HFFc6 (cell line): ENCODE measurements at regions not wholly inside any gene's neighbourhood (a gene's known extent, or its start where the extent isn't known, plus 50 kb on each side); places are given as distances from the start of the nearest gene placed in this dataset.

Experiments used
- DNase-seq: peaks from one replicate; pipeline ENCODE4 v3.0.0-alpha.2; 2018
- H3K27ac Mint-ChIP-seq: 2 replicates; pipeline ENCODE4 v1.8.0; 2020; ENCODE audit warnings: mild to moderate bottlenecking, mixed read lengths
- H3K27me3 Mint-ChIP-seq: 2 replicates; pipeline ENCODE4 v1.8.0; 2021; ENCODE audit warnings: mild to moderate bottlenecking, moderate library complexity, mixed read lengths; ENCODE audit not compliant: insufficient read depth
- H3K36me3 Mint-ChIP-seq: 2 replicates; pipeline ENCODE4 v1.8.0; 2021; ENCODE audit warnings: low read depth, mixed read lengths
- H3K4me1 Mint-ChIP-seq: 2 replicates; pipeline ENCODE4 v1.8.0; 2020; ENCODE audit warnings: low read depth, mixed read lengths
- H3K4me3 Mint-ChIP-seq: 2 replicates; pipeline ENCODE4 v1.8.0; 2020; ENCODE audit warnings: mild to moderate bottlenecking, moderate library complexity, mixed read lengths
- H3K9me3 Mint-ChIP-seq: 2 replicates; pipeline ENCODE4 v1.8.0; 2020; ENCODE audit warnings: mild to moderate bottlenecking, mixed read lengths
- TF ChIP-seq, protein P1 (sequence below): fragments of 200-600 bp; sonication (generic); IDR thresholded peaks from 2 replicates; pipeline ENCODE4 v1.5.0; 2021; ENCODE audit warnings: antibody characterized with exemption, mild to moderate bottlenecking

DNA sequence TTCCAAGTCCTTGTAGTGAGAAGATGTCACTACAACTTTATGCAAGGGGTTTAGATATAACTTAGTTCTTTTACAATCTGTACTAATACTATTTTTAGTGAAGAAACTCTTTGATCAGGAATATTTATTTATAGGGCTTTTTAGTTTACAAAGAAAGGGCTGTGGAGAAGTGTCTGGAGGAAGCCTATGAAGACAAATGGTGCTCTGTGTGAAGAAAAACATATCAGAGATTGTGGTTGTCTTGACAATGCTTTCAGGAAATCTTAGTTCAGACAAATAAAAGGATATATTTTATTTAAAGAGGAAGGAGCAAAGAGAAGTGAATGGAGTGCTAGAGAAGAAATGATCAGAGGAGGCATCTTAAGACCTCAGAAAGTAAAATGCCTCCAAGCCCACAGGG lies 824.9 kb downstream of the DCDC2C start:
- DNase-seq, result no peak
- no peaks in the 10 kb centered on the region for H3K27me3 Mint-ChIP-seq
- TF ChIP-seq, protein P1, sequence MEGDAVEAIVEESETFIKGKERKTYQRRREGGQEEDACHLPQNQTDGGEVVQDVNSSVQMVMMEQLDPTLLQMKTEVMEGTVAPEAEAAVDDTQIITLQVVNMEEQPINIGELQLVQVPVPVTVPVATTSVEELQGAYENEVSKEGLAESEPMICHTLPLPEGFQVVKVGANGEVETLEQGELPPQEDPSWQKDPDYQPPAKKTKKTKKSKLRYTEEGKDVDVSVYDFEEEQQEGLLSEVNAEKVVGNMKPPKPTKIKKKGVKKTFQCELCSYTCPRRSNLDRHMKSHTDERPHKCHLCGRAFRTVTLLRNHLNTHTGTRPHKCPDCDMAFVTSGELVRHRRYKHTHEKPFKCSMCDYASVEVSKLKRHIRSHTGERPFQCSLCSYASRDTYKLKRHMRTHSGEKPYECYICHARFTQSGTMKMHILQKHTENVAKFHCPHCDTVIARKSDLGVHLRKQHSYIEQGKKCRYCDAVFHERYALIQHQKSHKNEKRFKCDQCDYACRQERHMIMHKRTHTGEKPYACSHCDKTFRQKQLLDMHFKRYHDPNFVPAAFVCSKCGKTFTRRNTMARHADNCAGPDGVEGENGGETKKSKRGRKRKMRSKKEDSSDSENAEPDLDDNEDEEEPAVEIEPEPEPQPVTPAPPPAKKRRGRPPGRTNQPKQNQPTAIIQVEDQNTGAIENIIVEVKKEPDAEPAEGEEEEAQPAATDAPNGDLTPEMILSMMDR, result no peak
- no peak overlapping the region for H3K4me3 Mint-ChIP-seq
- H3K36me3 Mint-ChIP-seq, result no peaks in the 10 kb centered on the region
- peaks cover 35% of the 10 kb centered on the region for H3K9me3 Mint-ChIP-seq
- H3K4me1 Mint-ChIP-seq, result no peaks in the 10 kb centered on the region
- no peak overlapping the region for H3K27ac Mint-ChIP-seq

DNA sequence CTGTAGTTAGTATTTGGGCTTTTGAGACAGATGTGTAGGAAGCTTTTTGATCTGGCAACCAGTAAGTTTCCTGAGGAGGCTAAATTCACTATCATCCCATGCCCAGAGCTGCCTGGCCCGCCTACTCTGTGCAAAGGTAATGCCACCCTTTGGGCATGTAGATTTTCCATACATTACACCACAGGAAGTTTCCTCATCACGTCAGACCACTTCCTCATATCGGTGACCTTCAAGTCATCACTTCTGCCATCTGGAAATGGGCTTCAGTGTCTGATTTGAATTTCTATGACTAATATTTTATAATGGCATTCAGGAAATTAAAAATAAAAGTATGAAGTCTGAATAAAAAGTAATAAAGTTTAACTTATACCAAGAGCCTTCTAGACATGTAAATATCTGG lies 825.4 kb downstream of the DCDC2C start:
- no peaks in the 10 kb centered on the region for H3K4me1 Mint-ChIP-seq
- H3K27me3 Mint-ChIP-seq, result no peaks in the 10 kb centered on the region
- H3K9me3 Mint-ChIP-seq, result peaks cover 34% of the 10 kb centered on the region
- H3K27ac Mint-ChIP-seq, result no peak overlapping the region
- no peak for DNase-seq
- no peaks in the 10 kb centered on the region for H3K36me3 Mint-ChIP-seq
- H3K4me3 Mint-ChIP-seq, result no peak overlapping the region
- TF ChIP-seq, protein P1, result no peak

DNA sequence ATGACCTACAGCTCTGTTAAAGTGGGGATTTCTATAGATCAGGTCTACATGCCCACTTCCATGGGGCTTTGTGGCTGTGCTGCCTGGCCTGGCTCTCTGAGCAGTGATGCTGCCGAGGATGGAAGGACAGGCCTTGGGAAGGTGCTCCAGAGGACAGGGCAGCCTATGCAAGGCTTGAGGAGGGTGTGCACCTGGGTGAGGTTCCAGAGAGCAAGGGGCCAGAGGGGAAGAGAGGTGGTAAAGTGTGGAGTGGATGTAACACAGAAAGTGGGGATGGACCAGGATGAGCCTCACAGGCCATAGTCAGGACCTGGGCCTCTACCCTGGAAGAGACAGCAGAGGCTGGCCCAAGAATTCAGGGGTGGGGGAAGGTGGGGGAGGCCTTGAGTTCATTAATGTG lies 826.4 kb downstream of the DCDC2C start:
- H3K9me3 Mint-ChIP-seq, result peaks cover 40% of the 10 kb centered on the region
- H3K27ac Mint-ChIP-seq, result no peak overlapping the region
- no peaks in the 10 kb centered on the region for H3K4me1 Mint-ChIP-seq
- no peaks in the 10 kb centered on the region for H3K36me3 Mint-ChIP-seq
- TF ChIP-seq, protein P1, result no peak
- no peak overlapping the region for H3K4me3 Mint-ChIP-seq
- no peaks in the 10 kb centered on the region for H3K27me3 Mint-ChIP-seq
- DNase-seq, result no peak

DNA sequence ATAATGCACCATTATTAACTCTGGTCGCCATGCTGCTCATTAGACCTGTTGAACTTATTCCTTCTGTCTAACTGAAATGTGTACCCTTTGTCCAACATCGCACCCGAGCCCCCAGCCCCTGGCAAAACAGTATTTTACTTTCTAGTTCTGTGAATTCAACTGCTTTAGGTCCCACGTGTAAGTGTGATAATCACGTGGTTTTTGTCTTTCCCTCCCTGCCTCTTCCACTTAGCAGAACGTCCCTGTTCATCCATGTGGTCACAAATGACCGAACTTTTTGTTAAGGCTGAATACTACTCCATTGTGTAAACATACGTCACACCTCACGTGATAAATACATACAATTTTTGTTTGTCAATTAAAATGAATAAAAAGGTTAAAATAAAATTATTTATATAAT lies 826.9 kb downstream of the DCDC2C start:
- no peak overlapping the region for H3K27ac Mint-ChIP-seq
- TF ChIP-seq, protein P1, result no peak
- peaks cover 40% of the 10 kb centered on the region for H3K9me3 Mint-ChIP-seq
- no peaks in the 10 kb centered on the region for H3K4me1 Mint-ChIP-seq
- no peak overlapping the region for H3K4me3 Mint-ChIP-seq
- no peaks in the 10 kb centered on the region for H3K27me3 Mint-ChIP-seq
- H3K36me3 Mint-ChIP-seq, result no peaks in the 10 kb centered on the region
- DNase-seq, result no peak

DNA sequence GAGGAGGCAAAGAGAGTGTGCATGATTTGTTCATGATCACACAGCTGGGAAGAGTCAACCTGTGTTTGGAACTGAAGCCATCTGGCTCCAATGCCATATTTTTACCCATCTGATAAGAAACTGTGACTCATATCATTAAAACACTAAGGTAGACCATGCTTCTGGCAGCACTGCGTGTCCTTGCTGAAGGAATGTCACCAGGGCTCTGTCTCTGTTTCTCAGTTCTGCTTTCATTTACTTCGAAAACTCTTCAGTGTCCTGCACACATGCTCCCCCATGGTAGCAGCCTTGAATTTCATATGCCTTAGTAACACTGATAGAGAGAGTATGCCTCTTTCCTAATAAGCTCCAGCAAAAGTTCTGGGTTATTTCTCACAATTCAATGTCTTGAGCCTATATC lies 830.4 kb downstream of the DCDC2C start:
- H3K9me3 Mint-ChIP-seq, result peaks cover 41% of the 10 kb centered on the region
- no peak overlapping the region for H3K27ac Mint-ChIP-seq
- H3K4me3 Mint-ChIP-seq, result no peak overlapping the region
- TF ChIP-seq, protein P1, result no peak
- DNase-seq, result no peak
- H3K4me1 Mint-ChIP-seq, result no peaks in the 10 kb centered on the region
- no peaks in the 10 kb centered on the region; the same call in 1 of the 2 replicates for H3K36me3 Mint-ChIP-seq
- no peaks in the 10 kb centered on the region for H3K27me3 Mint-ChIP-seq

DNA sequence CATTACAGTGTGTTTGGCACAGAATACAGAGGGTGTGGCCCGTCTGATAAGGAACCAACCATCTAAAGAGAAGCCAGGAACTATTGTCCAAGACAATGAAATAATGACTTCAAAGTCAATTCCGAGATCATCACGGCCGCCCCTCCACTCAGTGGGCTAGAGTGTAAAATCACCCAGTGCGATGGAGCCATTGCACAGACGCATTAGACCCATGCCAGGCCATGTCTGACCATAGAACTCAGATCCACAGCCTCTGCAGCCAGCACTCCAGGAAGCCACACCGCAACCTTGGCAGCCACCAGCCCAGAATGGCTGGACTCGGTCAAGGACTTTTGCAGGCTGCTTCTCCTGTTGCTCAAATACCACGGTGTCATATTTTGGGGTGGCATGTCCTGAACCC lies 835.7 kb downstream of the DCDC2C start:
- Mint-ChIP-seq H3K4me3 (no peak overlapping the region), H3K27me3 (no peaks in the 10 kb centered on the region), H3K27ac (no peak overlapping the region), H3K9me3 (peaks cover 48% of the 10 kb centered on the region), H3K4me1 (no peaks in the 10 kb centered on the region), H3K36me3 (no peaks in the 10 kb centered on the region; the same call in 1 of the 2 replicates)
- TF ChIP-seq, protein P1, result no peak
- no peak for DNase-seq
